ENCODE measurements at regions not wholly inside any gene's neighbourhood (a gene's known extent, or its start where the extent isn't known, plus 50 kb on each side); places are given as distances from the start of the nearest gene placed in this dataset.
A peak's percentile ranks its signal among the peaks of the same experiment; 100 is the strongest.

DNA sequence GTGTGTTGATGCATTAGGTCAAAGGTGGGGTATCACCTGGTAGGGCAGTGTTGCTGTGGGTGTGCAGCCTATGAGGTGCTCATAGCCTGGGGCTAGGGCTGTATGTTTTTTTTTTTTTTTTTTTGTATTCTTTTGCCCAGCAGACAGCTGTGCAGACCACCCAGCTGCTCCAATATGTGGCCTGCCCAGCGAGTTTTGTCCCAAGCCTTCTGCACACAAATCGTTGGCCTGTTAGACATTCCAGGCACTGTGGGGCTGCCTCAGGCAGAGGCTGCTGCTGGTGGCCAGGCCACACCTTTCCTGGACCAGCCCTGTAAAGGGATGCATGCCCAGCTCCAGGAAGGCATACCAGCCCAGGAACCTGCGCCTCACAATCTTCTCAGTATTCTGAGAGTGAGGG is 348.5 kb downstream of the JRKL start:
- DNase-seq (ENCODE audit: low spot score): no peak
- Mint-ChIP-seq H3K4me1 (no peaks in the 10 kb centered on the region), H3K4me3 (no peak overlapping the region), H3K36me3 (no peaks in the 10 kb centered on the region), H3K27ac (no peak overlapping the region), H3K27me3 (ENCODE audit: insufficient read depth, low read depth) (no peaks in the 10 kb centered on the region), H3K9me3 (no peaks in the 10 kb centered on the region)
- Histone ChIP-seq H3K79me2 (ENCODE audit: low read depth) (no peaks in the 10 kb centered on the region), H3K9ac (no peak overlapping the region), H3F3A (ENCODE audit: low read depth) (no peaks in the 10 kb centered on the region), H3K27me3 (no peaks in the 10 kb centered on the region), H3K4me3 (no peak overlapping the region), H3K9me3 (ENCODE audit: low read depth) (no peaks in the 10 kb centered on the region), H3K36me3 (no peaks in the 10 kb centered on the region), H4K20me1 (ENCODE audit: low read depth) (no peaks in the 10 kb centered on the region), H3K4me2 (no peak overlapping the region), H3K4me1 (no peaks in the 10 kb centered on the region), H3K27ac (no peak overlapping the region), H2AFZ (replicated peaks) (no peak overlapping the region)
- no peak for TF ChIP-seq EZH2 (IDR thresholded peaks at IDR 0.05)
- TF ChIP-seq EZH2phosphoT487 (IDR thresholded peaks at IDR 0.05): no peak
- TF ChIP-seq, protein P1, sequence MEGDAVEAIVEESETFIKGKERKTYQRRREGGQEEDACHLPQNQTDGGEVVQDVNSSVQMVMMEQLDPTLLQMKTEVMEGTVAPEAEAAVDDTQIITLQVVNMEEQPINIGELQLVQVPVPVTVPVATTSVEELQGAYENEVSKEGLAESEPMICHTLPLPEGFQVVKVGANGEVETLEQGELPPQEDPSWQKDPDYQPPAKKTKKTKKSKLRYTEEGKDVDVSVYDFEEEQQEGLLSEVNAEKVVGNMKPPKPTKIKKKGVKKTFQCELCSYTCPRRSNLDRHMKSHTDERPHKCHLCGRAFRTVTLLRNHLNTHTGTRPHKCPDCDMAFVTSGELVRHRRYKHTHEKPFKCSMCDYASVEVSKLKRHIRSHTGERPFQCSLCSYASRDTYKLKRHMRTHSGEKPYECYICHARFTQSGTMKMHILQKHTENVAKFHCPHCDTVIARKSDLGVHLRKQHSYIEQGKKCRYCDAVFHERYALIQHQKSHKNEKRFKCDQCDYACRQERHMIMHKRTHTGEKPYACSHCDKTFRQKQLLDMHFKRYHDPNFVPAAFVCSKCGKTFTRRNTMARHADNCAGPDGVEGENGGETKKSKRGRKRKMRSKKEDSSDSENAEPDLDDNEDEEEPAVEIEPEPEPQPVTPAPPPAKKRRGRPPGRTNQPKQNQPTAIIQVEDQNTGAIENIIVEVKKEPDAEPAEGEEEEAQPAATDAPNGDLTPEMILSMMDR (IDR thresholded peaks at IDR 0.05): no peak

DNA sequence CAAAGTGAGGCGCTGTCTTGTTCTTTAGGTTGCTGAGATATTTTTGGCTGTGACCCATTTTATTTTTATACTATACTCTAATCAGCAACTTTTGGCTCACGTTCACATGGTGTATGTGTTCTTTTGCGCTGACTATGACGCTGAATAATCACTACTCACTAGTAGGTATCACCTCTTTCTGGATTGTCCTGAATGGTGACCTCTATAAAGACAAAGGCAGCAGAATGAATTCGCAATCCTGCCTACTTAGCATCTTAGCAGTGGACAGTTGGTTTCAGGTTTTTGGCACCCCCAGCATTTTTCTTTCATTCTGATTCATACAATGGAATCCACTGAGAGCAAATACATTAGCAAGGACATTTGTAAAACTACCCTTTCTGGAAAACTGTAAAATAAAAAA is 351.3 kb downstream of the JRKL start:
- H3K27ac Mint-ChIP-seq: no peak overlapping the region
- Histone ChIP-seq H3K36me3 (no peaks in the 10 kb centered on the region), H3K4me2 (no peak overlapping the region), H2AFZ (replicated peaks) (no peak overlapping the region), H3K9me3 (ENCODE audit: low read depth) (no peaks in the 10 kb centered on the region), H3K27ac (no peak overlapping the region), H3K4me3 (no peak overlapping the region), H4K20me1 (ENCODE audit: low read depth) (no peaks in the 10 kb centered on the region), H3K27me3 (no peaks in the 10 kb centered on the region), H3K79me2 (ENCODE audit: low read depth) (no peaks in the 10 kb centered on the region), H3K9ac (no peak overlapping the region), H3K4me1 (no peaks in the 10 kb centered on the region), H3F3A (ENCODE audit: low read depth) (no peaks in the 10 kb centered on the region)
- no peaks in the 10 kb centered on the region for H3K9me3 Mint-ChIP-seq
- no peak for TF ChIP-seq EZH2 (IDR thresholded peaks at IDR 0.05)
- TF ChIP-seq, protein P1 (IDR thresholded peaks at IDR 0.05): no peak
- TF ChIP-seq EZH2phosphoT487 (IDR thresholded peaks at IDR 0.05): no peak
- no peak overlapping the region for H3K4me3 Mint-ChIP-seq
- no peaks in the 10 kb centered on the region for H3K27me3 Mint-ChIP-seq (ENCODE audit: insufficient read depth, low read depth)
- DNase-seq (ENCODE audit: low spot score): no peak
- no peaks in the 10 kb centered on the region for H3K4me1 Mint-ChIP-seq
- no peaks in the 10 kb centered on the region for H3K36me3 Mint-ChIP-seq

DNA sequence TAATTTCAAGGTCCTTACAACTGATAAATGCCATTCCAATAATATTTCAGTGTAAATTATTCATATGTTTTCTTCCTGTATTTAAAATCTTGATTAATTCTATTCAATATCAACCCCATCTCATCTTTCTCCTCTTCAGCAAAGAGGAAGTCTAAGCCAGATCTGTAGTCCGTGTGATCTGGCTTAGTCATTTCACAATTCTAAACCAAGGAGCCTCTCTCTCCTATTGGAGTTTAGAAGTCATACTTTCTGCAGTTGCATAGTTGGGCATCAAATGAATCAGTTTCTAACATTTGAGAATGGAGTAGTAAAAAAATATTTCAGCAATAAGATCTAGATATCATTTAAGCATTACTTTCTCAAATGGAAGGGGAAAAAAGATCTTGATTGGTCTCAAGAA is 354.9 kb downstream of the JRKL start:
- no peaks in the 10 kb centered on the region for H3K4me1 ChIP-seq
- H3K79me2 ChIP-seq (ENCODE audit: low read depth): no peaks in the 10 kb centered on the region
- Mint-ChIP-seq H3K36me3 (no peaks in the 10 kb centered on the region), H3K27ac (no peak overlapping the region), H3K27me3 (ENCODE audit: insufficient read depth, low read depth) (no peaks in the 10 kb centered on the region), H3K4me1 (no peaks in the 10 kb centered on the region), H3K4me3 (no peak overlapping the region), H3K9me3 (no peaks in the 10 kb centered on the region)
- peak overlapping the region; percentile 9 for H2AFZ ChIP-seq (replicated peaks)
- H3K9ac ChIP-seq: no peak overlapping the region
- no peak for DNase-seq (ENCODE audit: low spot score)
- H3K27ac ChIP-seq: no peak overlapping the region
- H3K4me3 ChIP-seq: no peak overlapping the region
- no peaks in the 10 kb centered on the region for H3K36me3 ChIP-seq
- TF ChIP-seq EZH2phosphoT487 (IDR thresholded peaks at IDR 0.05): no peak
- TF ChIP-seq EZH2 (IDR thresholded peaks at IDR 0.05): no peak
- TF ChIP-seq, protein P1 (IDR thresholded peaks at IDR 0.05): no peak
- H3K4me2 ChIP-seq: no peak overlapping the region
- H3F3A ChIP-seq (ENCODE audit: low read depth): no peaks in the 10 kb centered on the region
- no peaks in the 10 kb centered on the region for H4K20me1 ChIP-seq (ENCODE audit: low read depth)
- H3K9me3 ChIP-seq (ENCODE audit: low read depth): no peaks in the 10 kb centered on the region
- no peaks in the 10 kb centered on the region for H3K27me3 ChIP-seq
